Stimulated activated naive CD8-positive, alpha-beta T cell treated with anti-CD3 and anti-CD28 coated beads, Interleukin-15, amount 100 ng/mL, for 72 hours (primary cell): ENCODE measurements at regions not wholly inside any gene's neighbourhood (a gene's known extent, or its start where the extent isn't known, plus 50 kb on each side); places are given as distances from the start of the nearest gene placed in this dataset.
"Not testable (repeated sequence)": the region's sequence is repeated elsewhere in the genome, so short reads cannot be mapped to it uniquely, and the experiment has no call there.

ENCODE experiments used
- ATAC-seq: fragments of 150-1000 bp; cut with Tn5 transposase; 2 replicates; pipeline ENCODE4 v1.10.0; 2021; ENCODE audit warnings: mild to moderate bottlenecking, moderate library complexity
- DNase-seq, 2 donors: peaks; one replicate each; pipeline ENCODE4 v3.0.0; 2021 to 2022
- H3K27ac Mint-ChIP-seq, 2 donors: one replicate each; pipeline ENCODE4 v1.8.0; 2022; ENCODE audit warnings: mild to moderate bottlenecking in 2 of 2, mixed read lengths in 2 of 2, moderate library complexity in 2 of 2
- H3K27me3 Mint-ChIP-seq: one replicate; pipeline ENCODE4 v1.8.0; 2022; ENCODE audit warnings: mixed read lengths
- H3K4me1 Mint-ChIP-seq: one replicate; pipeline ENCODE4 v1.8.0; 2022; ENCODE audit warnings: mild to moderate bottlenecking, mixed read lengths
- H3K4me3 Mint-ChIP-seq, 2 donors: one replicate each; pipeline ENCODE4 v1.8.0; 2022; ENCODE audit warnings: mild to moderate bottlenecking in 2 of 2, mixed read lengths in 2 of 2, moderate library complexity in 1 of 2
- H3K9me3 Mint-ChIP-seq, 2 donors: one replicate each; pipeline ENCODE4 v1.8.0; 2022; ENCODE audit warnings: mixed read lengths in 2 of 2

GRCh38 chr12:25615119-25615518 lies 62.0 kb upstream of the LMNTD1 start:
- H3K9me3 Mint-ChIP-seq, result peaks cover 0 to 6% of the 10 kb centered on the region in 2 donors
- DNase-seq (no peak), ATAC-seq (no peak)
- H3K4me3 Mint-ChIP-seq, result no peak overlapping the region
- no peaks in the 10 kb centered on the region for H3K4me1 Mint-ChIP-seq
- no peaks in the 10 kb centered on the region for H3K27me3 Mint-ChIP-seq
- no peak overlapping the region for H3K27ac Mint-ChIP-seq

GRCh38 chr12:25616286-25616685 lies 63.2 kb upstream of the LMNTD1 start:
- DNase-seq (no peak), ATAC-seq (no peak)
- Mint-ChIP-seq H3K4me1 (no peaks in the 10 kb centered on the region), H3K27ac (no peak overlapping the region), H3K27me3 (no peaks in the 10 kb centered on the region), H3K9me3 (no peaks in the 10 kb centered on the region), H3K4me3 (no peak overlapping the region)

DNA sequence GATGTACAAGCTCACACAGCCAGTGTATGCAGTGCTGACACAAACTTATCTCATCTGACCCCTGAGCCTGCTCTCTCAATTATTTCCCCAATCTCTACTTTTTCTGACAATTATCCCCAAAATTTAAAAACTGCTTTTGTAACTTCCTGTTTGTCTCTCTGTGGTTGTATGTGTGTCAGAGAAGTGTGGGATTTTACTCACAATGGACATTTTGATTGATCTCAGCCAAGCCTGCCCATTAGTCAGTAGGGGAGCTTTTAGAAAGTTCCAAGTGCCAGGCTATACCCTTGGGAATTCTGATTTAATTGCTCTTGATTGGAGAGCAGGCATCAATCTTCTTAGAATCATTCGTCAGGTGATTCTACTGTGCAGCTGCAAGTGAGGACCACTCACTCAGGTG lies 64.9 kb upstream of the LMNTD1 start:
- Mint-ChIP-seq H3K9me3 (peaks cover 0 to 4% of the 10 kb centered on the region in 2 donors), H3K4me1 (no peaks in the 10 kb centered on the region), H3K27ac (no peak overlapping the region), H3K4me3 (no peak overlapping the region), H3K27me3 (no peaks in the 10 kb centered on the region)
- ATAC-seq, result no peak
- DNase-seq, result no peak

DNA sequence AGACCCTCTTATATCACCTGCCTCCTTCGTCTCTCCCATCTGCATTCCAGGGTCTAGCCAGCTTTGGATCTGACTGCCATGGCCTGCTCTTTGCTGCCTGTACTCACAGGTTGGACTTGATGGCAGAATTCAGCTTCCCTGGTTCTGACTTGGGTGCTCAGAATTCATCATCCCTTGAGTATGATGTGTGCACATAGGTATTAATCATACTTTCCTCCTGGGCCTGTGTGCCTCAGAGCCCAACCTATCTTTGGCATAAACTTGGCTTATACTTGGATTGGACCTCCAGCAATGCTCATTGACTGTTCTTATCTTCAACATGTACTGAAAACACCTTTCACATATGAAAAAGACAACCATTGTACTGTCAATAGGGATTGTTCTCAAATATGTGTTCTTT lies 70.7 kb upstream of the LMNTD1 start:
- no peak for DNase-seq
- peaks cover 0 to 4% of the 10 kb centered on the region in 2 donors for H3K9me3 Mint-ChIP-seq
- no peaks in the 10 kb centered on the region for H3K4me1 Mint-ChIP-seq
- no peak overlapping the region for H3K4me3 Mint-ChIP-seq
- H3K27ac Mint-ChIP-seq, result peak overlapping the region in 1 of 2 donors; percentile 21
- H3K27me3 Mint-ChIP-seq, result no peaks in the 10 kb centered on the region
- ATAC-seq, result no peak

DNA sequence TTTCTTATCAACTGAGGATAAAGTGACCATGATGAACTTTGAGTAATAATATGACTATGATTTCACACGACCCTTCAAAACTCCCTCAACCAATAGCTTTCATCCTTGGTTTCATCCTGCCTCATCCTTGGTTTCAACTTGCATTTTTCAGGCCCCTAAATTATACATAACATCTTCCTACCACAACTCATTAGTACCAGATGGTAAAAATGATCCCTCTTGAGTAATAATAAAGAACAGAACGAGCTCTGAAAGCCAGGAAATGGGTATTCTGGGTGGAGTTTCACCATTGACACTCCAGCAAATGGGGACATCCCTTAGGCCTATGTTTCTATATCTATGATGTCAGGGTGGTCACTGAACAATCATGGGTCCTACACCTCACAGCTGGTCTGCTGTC lies 72.1 kb upstream of the LMNTD1 start:
- Mint-ChIP-seq H3K9me3 (peaks cover 1 to 4% of the 10 kb centered on the region in 2 donors), H3K4me1 (no peaks in the 10 kb centered on the region), H3K4me3 (no peak overlapping the region), H3K27me3 (no peaks in the 10 kb centered on the region), H3K27ac (no peak overlapping the region)
- ATAC-seq (peak; percentile 56), DNase-seq (no peak)

DNA sequence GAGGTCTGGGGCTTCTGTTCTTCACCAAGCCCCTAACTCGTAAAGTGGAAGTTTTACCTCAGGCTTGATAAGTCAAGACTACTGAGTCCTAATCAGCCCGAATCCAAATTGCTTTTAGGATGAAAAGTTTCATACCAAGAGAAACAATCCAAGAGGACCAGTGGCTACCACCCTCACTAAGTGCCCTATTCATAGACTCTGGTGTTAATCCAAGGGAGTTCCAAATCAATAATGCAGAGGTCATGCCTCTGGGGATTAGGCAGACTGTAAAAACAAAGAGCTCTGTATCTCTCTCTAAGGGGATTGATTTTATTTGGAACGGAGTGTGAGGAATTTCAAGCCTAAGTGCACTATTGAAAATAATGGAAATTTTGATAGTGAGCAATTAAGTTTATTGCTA lies 76.3 kb upstream of the LMNTD1 start:
- H3K9me3 Mint-ChIP-seq, result peaks cover 7 to 21% of the 10 kb centered on the region in 2 donors
- H3K4me1 Mint-ChIP-seq, result peaks cover 7% of the 10 kb centered on the region
- no peak overlapping the region for H3K27ac Mint-ChIP-seq
- DNase-seq (no peak), ATAC-seq (no peak)
- no peaks in the 10 kb centered on the region for H3K27me3 Mint-ChIP-seq
- no peak overlapping the region for H3K4me3 Mint-ChIP-seq

GRCh38 chr12:25630735-25631515 lies 77.8 kb upstream of the LMNTD1 start:
- peaks cover 14 to 29% of the 10 kb centered on the region in 2 donors for H3K9me3 Mint-ChIP-seq
- H3K4me1 Mint-ChIP-seq, DNase-seq, H3K27me3 Mint-ChIP-seq, ATAC-seq, H3K27ac Mint-ChIP-seq, H3K4me3 Mint-ChIP-seq: not testable (repeated sequence)

DNA sequence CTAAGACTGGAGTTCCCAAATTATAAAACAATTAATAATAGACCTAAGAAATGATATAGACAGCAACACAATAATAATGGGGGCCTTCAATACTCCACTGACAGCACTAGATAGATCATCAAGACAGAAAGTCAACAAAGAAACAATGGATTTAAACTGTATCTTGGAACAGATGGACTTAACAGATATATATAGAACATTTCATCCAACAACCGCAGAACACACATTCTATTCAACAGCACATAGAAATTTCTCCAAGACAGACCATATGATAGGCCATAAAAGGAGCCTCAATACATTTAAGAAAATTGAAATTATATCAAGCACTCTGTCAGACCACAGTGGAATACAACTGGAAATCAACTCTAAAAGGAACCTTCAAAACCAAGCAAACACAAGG lies 80.1 kb upstream of the LMNTD1 start:
- H3K9me3 Mint-ChIP-seq, result peaks cover 15 to 38% of the 10 kb centered on the region in 2 donors
- ATAC-seq, H3K27ac Mint-ChIP-seq: not testable (repeated sequence)

DNA sequence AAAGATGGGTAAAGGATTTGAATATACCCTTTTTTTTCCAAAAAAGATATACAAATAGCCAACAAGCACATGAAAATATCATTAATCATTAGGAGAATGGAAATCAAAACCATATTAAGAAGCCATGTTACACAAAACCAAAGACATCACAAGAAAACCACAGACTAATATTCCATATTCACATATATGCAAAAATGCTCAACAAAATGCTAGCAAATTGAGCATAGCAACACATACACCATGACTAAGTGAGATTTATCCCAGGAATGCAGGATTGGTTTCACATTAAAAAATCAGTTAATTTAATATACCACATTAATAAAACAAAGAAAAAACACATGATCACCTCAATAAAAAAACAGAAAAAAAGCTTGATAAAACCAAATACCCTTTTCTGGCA lies 84.7 kb upstream of the LMNTD1 start:
- Mint-ChIP-seq H3K27me3 (no peaks in the 10 kb centered on the region), H3K9me3 (peaks cover 15 to 24% of the 10 kb centered on the region in 2 donors), H3K27ac (no peak overlapping the region), H3K4me1 (peaks cover 7% of the 10 kb centered on the region), H3K4me3 (no peak overlapping the region)
- DNase-seq (no peak), ATAC-seq (no peak)

More for the DNA sequence above, 80.1 kb upstream of the LMNTD1 start:
- not testable (repeated sequence) for H3K4me3 Mint-ChIP-seq, DNase-seq, H3K4me1 Mint-ChIP-seq, H3K27me3 Mint-ChIP-seq

GRCh38 chr12:25639406-25639805 lies 86.3 kb upstream of the LMNTD1 start:
- no peak overlapping the region for H3K27ac Mint-ChIP-seq
- no peak overlapping the region for H3K4me3 Mint-ChIP-seq
- H3K9me3 Mint-ChIP-seq, result peaks cover 9 to 24% of the 10 kb centered on the region in 2 donors
- DNase-seq (no peak), ATAC-seq (no peak)
- no peaks in the 10 kb centered on the region for H3K27me3 Mint-ChIP-seq
- H3K4me1 Mint-ChIP-seq, result no peaks in the 10 kb centered on the region

DNA sequence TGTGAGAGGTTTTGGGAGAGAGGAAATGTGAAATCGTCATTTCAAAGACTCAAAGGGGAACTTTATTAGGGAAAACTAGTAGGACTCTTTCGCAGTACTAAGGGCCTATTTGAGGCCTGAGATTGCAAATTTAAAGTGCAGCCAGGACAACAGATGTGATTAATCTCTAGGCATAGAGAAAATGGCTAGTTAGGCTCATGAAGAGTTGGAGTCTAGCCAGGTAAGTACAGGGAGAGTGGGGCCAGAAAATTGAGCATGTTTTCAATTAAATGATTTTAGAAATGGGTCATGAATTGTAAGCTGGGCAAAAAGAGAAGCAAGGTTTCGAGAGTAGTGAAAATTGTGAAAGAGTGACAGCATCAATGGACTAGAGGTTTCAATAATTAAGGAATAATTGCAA lies 91.9 kb upstream of the LMNTD1 start:
- ATAC-seq, result no peak
- H3K27ac Mint-ChIP-seq, result peak overlapping the region in 1 of 2 donors; percentile 9
- H3K27me3 Mint-ChIP-seq, result no peaks in the 10 kb centered on the region
- no peaks in the 10 kb centered on the region for H3K4me1 Mint-ChIP-seq
- no peak overlapping the region for H3K4me3 Mint-ChIP-seq
- peaks cover 0 to 2% of the 10 kb centered on the region in 2 donors for H3K9me3 Mint-ChIP-seq
- DNase-seq, result no peak

- ATAC-seq (no peak), DNase-seq (no peak)
- Mint-ChIP-seq H3K27ac (no peak overlapping the region), H3K9me3 (no peaks in the 10 kb centered on the region), H3K4me3 (no peak overlapping the region), H3K27me3 (no peaks in the 10 kb centered on the region), H3K4me1 (no peaks in the 10 kb centered on the region)
These were observed 92.3 kb upstream of the LMNTD1 start for GRCh38 chr12:25645427-25645826.

- Mint-ChIP-seq H3K27ac (no peak overlapping the region), H3K4me3 (no peak overlapping the region)
- DNase-seq, result no peak
These were observed 98.8 kb upstream of the LMNTD1 start for GRCh38 chr12:25651931-25652330.

GRCh38 chr12:25652371-25652770 lies 99.3 kb upstream of the LMNTD1 start:
- Mint-ChIP-seq H3K4me1 (no peaks in the 10 kb centered on the region), H3K4me3 (no peak overlapping the region), H3K27ac (no peak overlapping the region), H3K9me3 (no peaks in the 10 kb centered on the region), H3K27me3 (no peaks in the 10 kb centered on the region)
- DNase-seq, result no peak
- no peak for ATAC-seq

More at GRCh38 chr12:25651931-25652330, 98.8 kb upstream of the LMNTD1 start:
- no peaks in the 10 kb centered on the region for H3K4me1 Mint-ChIP-seq
- no peak for ATAC-seq
- no peaks in the 10 kb centered on the region for H3K9me3 Mint-ChIP-seq
- no peaks in the 10 kb centered on the region for H3K27me3 Mint-ChIP-seq

- ATAC-seq (no peak), DNase-seq (no peak)
These were observed 100.5 kb upstream of the LMNTD1 start for GRCh38 chr12:25653487-25654175.

GRCh38 chr12:25655702-25656101 lies 102.6 kb upstream of the LMNTD1 start:
- Mint-ChIP-seq H3K27ac (no peak overlapping the region), H3K4me3 (no peak overlapping the region), H3K27me3 (no peaks in the 10 kb centered on the region), H3K4me1 (no peaks in the 10 kb centered on the region), H3K9me3 (no peaks in the 10 kb centered on the region)
- ATAC-seq, result no peak
- no peak for DNase-seq

More at GRCh38 chr12:25653487-25654175, 100.5 kb upstream of the LMNTD1 start:
- Mint-ChIP-seq H3K27ac (peak overlapping the region in 1 of 2 donors; percentile 66), H3K4me3 (no peak overlapping the region), H3K4me1 (no peaks in the 10 kb centered on the region), H3K9me3 (no peaks in the 10 kb centered on the region), H3K27me3 (no peaks in the 10 kb centered on the region)
